HCT116 (cell line): ENCODE measurements at regions not wholly inside any gene's neighbourhood (a gene's known extent, or its start where the extent isn't known, plus 50 kb on each side); places are given as distances from the start of the nearest gene placed in this dataset.

Experiments used
- ATAC-seq: fragments of 200-7000 bp; cut with Tn5 transposase; 2 replicates; pipeline ENCODE4 v1.9.1; 2020; ENCODE audit warnings: mild to moderate bottlenecking, moderate library complexity
- BruUV-seq: library from RNA; stranded (reverse); fragments of 400-500 nt; replicated peaks from 2 replicates; lab custom pipeline; 2021; lab: Mats Ljungman, UMichigan
- CTCF ChIA-PET: fragments of 300-600 bp; sonication (Branson Sonifier 250); formaldehyde crosslinking; loops from one replicate; lab custom pipeline; 2021; ENCODE audit warnings: antibody characterized with exemption; lab: Charles Lee
- POLR2A ChIA-PET: fragments of 300-600, 350-600 bp; sonication (Branson Sonifier 250); formaldehyde crosslinking; loops from one replicate; lab custom pipeline; 2021; ENCODE audit warnings: antibody characterized with exemption; lab: Charles Lee
- RAD21 ChIA-PET, 2 experiments: fragments of 300-600 bp; sonication (Branson Sonifier 250); formaldehyde crosslinking; loops; one replicate each; lab custom pipeline; 2023; ENCODE audit warnings: low total read pairs in 2 of 2; ENCODE audit not compliant: uncharacterized antibody in 2 of 2, unreplicated experiment in 2 of 2, low non-redundant PET in 1 of 2; lab: Charles Lee
- DNase-seq: peaks from one replicate; pipeline ENCODE4 v3.0.0-alpha.2; 2010; ENCODE audit warnings: low read depth, low spot score
- H2AFZ ChIP-seq: fragments of 200-600 bp; shearing (Covaris generic), sonication (generic); 2 replicates; pipeline ENCODE4 v1.6.1; 2017; ENCODE audit warnings: low read depth, mixed run types, mixed read lengths, antibody characterized with exemption, low read length; ENCODE audit not compliant: poor library complexity, severe bottlenecking
- H3K27ac ChIP-seq: 2 replicates; pipeline ENCODE4 v1.5.1; 2012; ENCODE audit warnings: low read depth, low read length
- H3K27me3 ChIP-seq: fragments of 200-600 bp; sonication (generic); 2 replicates; pipeline ENCODE4 v1.6.1; 2016; ENCODE audit warnings: mixed run types, low read length, mixed read lengths; ENCODE audit not compliant: insufficient read depth
- H3K36me3 ChIP-seq, 2 experiments: fragments of 200-500 bp in 1 of 2; fragments of 200-600 bp in 1 of 2; sonication (Bioruptor generic) in 1 of 2; sonication (generic) in 1 of 2; 2 replicates each; pipeline versions ENCODE4 v1.5.1 to v1.6.1; 2014 to 2016; ENCODE audit warnings: low read length in 2 of 2, inconsistent platforms in 1 of 2, mixed read lengths in 1 of 2, mixed run types in 1 of 2; ENCODE audit not compliant: insufficient read depth in 2 of 2, control insufficient read depth in 1 of 2
- H3K4me1 ChIP-seq, 2 experiments: fragments of 200-600 bp in 1 of 2; sonication (generic) in 1 of 2; 2 replicates each; pipeline versions ENCODE4 v1.5.1 to v1.6.1; 2012 to 2017; ENCODE audit warnings: low read length in 2 of 2, inconsistent platforms in 1 of 2, mild to moderate bottlenecking in 1 of 2, mixed read lengths in 1 of 2, mixed run types in 1 of 2, moderate library complexity in 1 of 2; ENCODE audit not compliant: insufficient read depth in 2 of 2, control insufficient read depth in 1 of 2
- H3K4me2 ChIP-seq: fragments of 200-600 bp; sonication (generic); 2 replicates; pipeline ENCODE4 v1.6.1; 2017; ENCODE audit warnings: mixed run types, low read length, mixed read lengths
- H3K4me3 ChIP-seq, 2 experiments: fragments of 200-600 bp in 1 of 2; sonication (generic) in 1 of 2; replicated peaks in 1 of 2; 2 replicates each; pipeline ENCODE4 v1.5.1; 2011 to 2016; ENCODE audit warnings: low read length in 2 of 2, control low read depth in 1 of 2, low read depth in 1 of 2, mild to moderate bottlenecking in 1 of 2, mixed read lengths in 1 of 2, mixed run types in 1 of 2
- H3K79me2 ChIP-seq: fragments of 200-600 bp; sonication (generic); 2 replicates; pipeline ENCODE4 v1.6.1; 2017; ENCODE audit warnings: mild to moderate bottlenecking, mixed run types, low read length, moderate library complexity, mixed read lengths; ENCODE audit not compliant: insufficient read depth
- H3K9ac ChIP-seq: fragments of 200-600 bp; sonication (generic); 2 replicates; pipeline ENCODE4 v1.6.1; 2016; ENCODE audit warnings: low read length, mixed read lengths
- H3K9me2 ChIP-seq: fragments of 200-600 bp; sonication (generic), shearing (Covaris generic); 2 replicates; pipeline ENCODE4 v1.6.1; 2017; ENCODE audit warnings: mixed run types, mild to moderate bottlenecking, moderate library complexity; ENCODE audit not compliant: insufficient read depth
- H3K9me3 ChIP-seq, 2 experiments: fragments of 200-500 bp in 1 of 2; fragments of 200-600 bp in 1 of 2; sonication (Bioruptor generic) in 1 of 2; sonication (generic) in 1 of 2; 2 replicates each; pipeline ENCODE4 v1.6.1; 2014 to 2017; ENCODE audit warnings: low read length in 2 of 2, mixed read lengths in 2 of 2, inconsistent platforms in 1 of 2, low read depth in 1 of 2, mild to moderate bottlenecking in 1 of 2, mixed run types in 1 of 2, moderate library complexity in 1 of 2; ENCODE audit not compliant: control insufficient read depth in 1 of 2, insufficient read depth in 1 of 2
- H4K20me1 ChIP-seq: fragments of 200-600 bp; sonication (generic), shearing (Covaris generic); 2 replicates; pipeline ENCODE4 v1.6.1; 2017; ENCODE audit warnings: mixed run types, mild to moderate bottlenecking, moderate library complexity; ENCODE audit not compliant: insufficient read depth
- ATF3 ChIP-seq: IDR thresholded peaks from 2 replicates; pipeline ENCODE4 v1.6.1; 2012
- REST ChIP-seq: IDR thresholded peaks from 2 replicates; pipeline ENCODE4 v1.6.1; 2012; ENCODE audit warnings: low read depth
- SRF ChIP-seq: IDR thresholded peaks from 2 replicates; pipeline ENCODE4 v1.6.1; 2012; ENCODE audit warnings: low read depth
- TCF7L2 ChIP-seq: IDR thresholded peaks from 2 replicates; pipeline ENCODE4 v1.7.0; 2011; ENCODE audit warnings: borderline replicate concordance, inconsistent platforms; ENCODE audit not compliant: insufficient read depth, insufficient read length; ENCODE audit errors: extremely low read depth
- intact Hi-C: fragments of 100-400 bp; cut with micrococcal nuclease; formaldehyde crosslinking; loops from 2 replicates; pipeline ENCODE4 v1.10.0; 2022

- RAD21 ChIA-PET = interaction anchor here in 1 of 2 experiments (0.6 kb wide), 1 partner anchor 310 kb away, joined by 7 read pairs; no protein-coding TSS in a partner anchor
- Histone ChIP-seq H2AFZ (no peak overlapping the region), H3K9me3 (peaks cover 0 to 4% of the 10 kb centered on the region in 2 experiments; a peak in 3 of 4 replicates), H3K79me2 (no peaks in the 10 kb centered on the region), H3K9me2 (no peaks in the 10 kb centered on the region), H4K20me1 (no peaks in the 10 kb centered on the region), H3K27me3 (0 out of 2 replicates have a peak, but pooled peaks cover 2% of the 10 kb centered on the region), H3K4me2 (no peak overlapping the region), H3K9ac (no peak overlapping the region), H3K4me1 (no peaks in the 10 kb centered on the region), H3K4me3 (no peak overlapping the region), H3K27ac (no peak overlapping the region), H3K36me3 (no peaks in the 10 kb centered on the region)
- POLR2A ChIA-PET = no interaction called here
- CTCF ChIA-PET = no interaction called here
- TF ChIP-seq TCF7L2 (no peak), REST (no peak), ATF3 (no peak), SRF (no peak)
- intact Hi-C loops = loop anchor here (10.0 kb wide), 1 partner anchor 383 kb away; no protein-coding TSS in a partner anchor
- DNase-seq = no peak
- no peak for ATAC-seq
- BruUV-seq = no TSS peak
These were observed 411.9 kb downstream of the TMEM121 start for GRCh38 chr14:105938055-105938863.
